ENCODE measurements at regions not wholly inside any gene's neighbourhood (a gene's known extent, or its start where the extent isn't known, plus 50 kb on each side); places are given as distances from the start of the nearest gene placed in this dataset.
"Not testable (repeated sequence)": the region's sequence is repeated elsewhere in the genome, so short reads cannot be mapped to it uniquely, and the experiment has no call there.

- no peak for DNase-seq
Observed at GRCh38 chr6:140397106-140397505, 1022.7 kb upstream of the CITED2 start.

- DNase-seq, result no peak
Observed at GRCh38 chr6:140393665-140394540, 1019.5 kb upstream of the CITED2 start.

DNA sequence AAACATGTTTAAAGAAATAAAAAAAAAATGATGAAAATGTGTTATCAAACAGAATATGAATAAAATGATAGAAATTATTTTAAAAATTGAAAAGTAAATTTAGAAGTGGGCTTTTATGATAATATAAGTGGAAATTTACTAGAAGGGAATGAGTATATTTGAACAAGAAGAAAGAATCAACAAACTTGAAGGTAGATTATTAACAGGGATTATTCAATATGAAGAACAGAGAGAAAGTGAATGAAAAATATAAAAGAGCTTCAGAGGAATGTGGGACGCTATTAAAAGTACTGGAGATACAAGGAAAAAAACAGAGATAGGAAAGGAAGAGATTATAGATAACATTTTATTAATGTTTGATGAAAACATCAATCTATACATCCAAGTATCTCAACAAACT is 1014.4 kb upstream of the CITED2 start:
- no peak for DNase-seq

- no peak for DNase-seq
Observed at GRCh38 chr6:140388192-140388802, 1013.8 kb upstream of the CITED2 start.

GRCh38 chr6:140385679-140386078 is 1011.2 kb upstream of the CITED2 start:
- DNase-seq, result no peak

DNA sequence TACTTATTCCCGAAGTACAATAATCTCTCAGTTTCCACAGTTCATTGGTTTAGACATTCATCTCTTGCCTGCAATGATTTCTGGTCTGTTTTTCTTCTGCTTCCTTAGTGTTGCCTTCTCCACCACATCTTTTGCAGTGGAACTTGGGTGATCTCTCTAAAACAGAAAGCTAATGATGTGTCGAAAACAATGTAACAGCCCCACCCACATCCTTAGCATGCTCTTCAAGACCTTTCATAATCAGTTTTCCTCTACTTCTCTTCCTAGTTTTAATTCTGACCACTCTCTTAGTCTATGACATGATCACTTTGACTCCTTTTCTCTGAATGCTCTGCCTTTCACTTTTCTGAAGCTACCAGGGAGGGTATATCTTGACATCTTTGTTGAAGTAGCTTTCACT is 1007.9 kb upstream of the CITED2 start:
- no peak for DNase-seq

GRCh38 chr6:140380427-140381218 is 1006.2 kb upstream of the CITED2 start:
- DNase-seq, result no peak

DNA sequence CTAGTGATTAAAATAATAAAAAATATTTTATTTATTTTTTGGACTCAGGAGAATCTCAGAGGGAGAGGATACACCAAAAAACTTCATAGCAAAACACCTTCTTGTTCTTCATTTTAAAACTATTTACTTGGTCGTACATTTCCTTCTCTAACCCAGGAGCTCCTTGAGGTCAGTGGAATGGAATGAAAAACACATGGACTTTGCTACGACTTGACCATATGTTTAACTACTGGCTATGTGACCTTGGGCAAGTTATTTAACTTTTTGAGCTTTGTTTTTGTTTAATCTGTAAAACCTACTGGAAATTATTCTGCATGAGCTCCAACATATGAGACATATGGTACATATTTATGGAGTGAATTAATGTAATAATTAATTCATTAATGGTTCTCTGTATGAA is 1005.5 kb upstream of the CITED2 start:
- DNase-seq, result no peak

DNA sequence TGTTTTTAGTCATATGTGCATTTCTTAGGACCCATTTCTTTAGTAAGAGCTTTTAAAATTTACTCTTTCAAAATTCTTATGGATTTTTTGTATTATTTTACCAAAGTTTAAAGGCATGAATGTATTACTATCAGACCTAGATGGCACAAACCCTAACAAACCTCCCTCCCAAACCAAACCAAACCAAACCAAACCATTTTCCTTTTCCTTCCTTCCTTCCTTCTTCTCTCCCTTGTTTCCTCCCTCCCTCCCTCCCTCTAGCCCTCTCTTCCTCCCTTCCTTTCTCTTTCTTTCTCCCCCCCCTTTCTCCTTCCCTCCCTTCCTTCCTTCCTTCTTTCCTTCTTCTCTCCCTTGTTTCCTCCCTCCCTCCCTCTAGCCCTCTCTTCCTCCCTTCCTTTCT is 1001.8 kb upstream of the CITED2 start:
- DNase-seq, result no peak

- not testable (repeated sequence) for DNase-seq
Observed at GRCh38 chr6:140373728-140374127, 999.3 kb upstream of the CITED2 start.

DNA sequence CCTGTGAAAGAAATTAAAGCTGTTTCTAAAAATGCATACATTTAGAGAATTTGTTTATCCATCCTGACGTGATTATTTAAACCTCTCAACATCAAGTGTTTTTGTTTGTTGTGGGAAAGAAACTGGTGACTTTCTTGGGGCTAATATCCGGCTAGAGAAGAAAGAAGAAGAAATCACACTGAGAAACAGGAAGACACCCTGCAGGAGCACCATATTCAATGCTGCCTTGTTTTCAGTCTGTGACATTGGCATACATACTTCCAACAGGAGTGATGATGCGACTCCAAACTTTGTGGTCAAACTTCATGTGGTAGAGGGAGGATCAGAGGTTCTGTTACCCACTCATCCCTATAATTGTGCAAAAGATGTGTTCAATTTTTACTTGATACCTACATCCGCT is 997.6 kb upstream of the CITED2 start:
- DNase-seq, result no peak

DNA sequence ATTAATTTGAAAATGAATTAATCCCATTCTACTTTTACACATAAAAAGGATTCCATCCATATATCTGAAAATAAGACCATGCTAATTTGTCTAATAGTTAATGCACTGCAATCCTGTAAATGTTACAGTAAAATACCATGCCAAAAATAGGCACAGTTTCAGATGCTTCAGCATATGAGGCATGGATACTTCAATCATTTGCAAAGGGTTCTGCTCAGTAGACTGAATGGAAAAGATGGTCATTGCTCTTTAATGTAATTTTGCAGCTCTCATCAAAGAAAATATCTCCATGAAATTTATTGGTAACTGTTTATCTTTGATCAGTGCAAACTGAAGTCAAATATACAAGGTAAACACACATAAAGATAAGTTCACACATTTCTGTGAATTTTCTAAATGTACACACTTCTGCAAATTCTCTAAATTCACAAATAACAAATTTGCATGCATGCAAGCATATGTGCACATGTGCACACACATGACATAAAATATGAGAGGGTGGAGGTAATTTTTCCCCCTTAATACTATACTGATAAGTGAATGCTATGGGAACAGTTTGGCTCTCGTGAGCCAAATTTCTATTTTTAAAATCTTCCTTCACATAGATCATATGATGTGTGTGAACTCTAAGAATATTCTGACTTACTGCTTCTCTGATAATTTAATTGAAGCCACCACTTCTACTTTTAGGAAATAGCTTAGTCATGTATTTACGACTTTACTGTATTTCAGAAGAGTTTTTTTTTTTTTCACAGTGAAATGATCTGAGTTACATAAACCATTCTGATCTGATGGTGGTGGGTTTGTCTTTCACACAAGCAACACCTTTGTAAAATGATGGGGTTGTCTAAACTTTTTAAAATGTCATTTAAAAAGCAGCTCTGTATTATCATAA is 996.8 kb upstream of the CITED2 start:
- no peak for DNase-seq

GRCh38 chr6:140370441-140370840 is 996.0 kb upstream of the CITED2 start:
- no peak for DNase-seq

- DNase-seq, result no peak
Observed at GRCh38 chr6:140366991-140367390, 992.5 kb upstream of the CITED2 start.

DNA sequence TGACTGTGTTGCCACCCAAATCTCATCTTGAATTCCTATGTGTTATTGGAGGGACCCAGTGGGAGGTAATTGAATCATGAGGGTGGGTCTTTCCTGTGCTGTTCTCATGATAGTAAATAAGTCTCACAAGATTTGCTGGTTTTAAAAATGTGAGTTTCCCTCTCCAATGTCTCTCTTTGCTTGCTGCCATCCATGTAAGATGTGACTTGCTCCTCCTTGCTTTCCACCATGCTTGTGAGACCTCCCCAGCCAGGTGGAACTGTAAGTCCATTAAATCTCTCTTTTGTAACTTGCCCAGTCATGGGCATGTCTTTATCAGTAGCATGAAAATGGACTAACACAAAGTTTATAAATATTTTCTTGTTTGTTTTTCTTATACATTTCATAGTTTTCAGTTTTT is 990.5 kb upstream of the CITED2 start:
- no peak for DNase-seq

DNA sequence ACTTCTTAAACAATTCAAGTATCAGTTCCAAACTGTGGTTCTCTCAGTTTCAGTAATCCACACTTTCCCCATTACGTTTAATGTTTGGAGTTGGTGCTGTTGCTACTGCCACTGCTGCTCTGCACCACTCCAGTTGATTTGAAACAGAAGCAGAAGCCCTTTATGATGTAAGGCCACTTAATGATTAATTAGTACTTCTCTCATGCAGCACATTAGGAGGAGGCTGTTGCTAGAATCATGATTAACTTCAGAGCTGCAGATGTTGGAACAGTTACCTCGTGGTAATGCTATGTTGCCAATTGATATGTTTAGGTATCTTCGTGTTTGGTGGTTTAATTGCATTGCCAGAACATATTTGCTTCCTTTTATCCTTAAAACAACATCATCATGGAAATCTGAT is 986.2 kb upstream of the CITED2 start:
- DNase-seq, result no peak

GRCh38 chr6:140355476-140355875 is 981.0 kb upstream of the CITED2 start:
- no peak for DNase-seq

- DNase-seq, result no peak
Observed at GRCh38 chr6:140354296-140354695, 979.8 kb upstream of the CITED2 start.

DNA sequence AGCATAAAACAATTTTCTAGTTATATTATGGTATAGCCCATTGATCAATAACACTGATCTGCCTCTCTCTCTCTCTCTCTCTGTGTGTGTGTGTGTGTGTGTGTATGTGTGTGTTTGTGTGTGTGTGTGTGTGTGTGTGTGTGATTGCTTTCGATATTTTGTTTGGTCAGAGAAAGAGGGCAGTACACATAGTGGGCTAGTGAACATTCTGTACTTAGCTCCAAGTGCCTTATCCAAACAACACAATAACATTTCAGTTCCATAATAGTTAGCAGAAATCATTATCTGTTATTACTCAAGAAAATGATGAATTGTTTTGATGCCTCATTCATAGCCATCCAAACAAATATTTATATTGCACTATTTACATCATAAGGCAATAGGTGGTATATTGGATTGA is 979.1 kb upstream of the CITED2 start:
- DNase-seq, result no peak

GRCh38 chr6:140346428-140346827 is 972.0 kb upstream of the CITED2 start:
- no peak for DNase-seq

GRCh38 chr6:140345935-140346334 is 971.5 kb upstream of the CITED2 start:
- DNase-seq, result no peak

DNA sequence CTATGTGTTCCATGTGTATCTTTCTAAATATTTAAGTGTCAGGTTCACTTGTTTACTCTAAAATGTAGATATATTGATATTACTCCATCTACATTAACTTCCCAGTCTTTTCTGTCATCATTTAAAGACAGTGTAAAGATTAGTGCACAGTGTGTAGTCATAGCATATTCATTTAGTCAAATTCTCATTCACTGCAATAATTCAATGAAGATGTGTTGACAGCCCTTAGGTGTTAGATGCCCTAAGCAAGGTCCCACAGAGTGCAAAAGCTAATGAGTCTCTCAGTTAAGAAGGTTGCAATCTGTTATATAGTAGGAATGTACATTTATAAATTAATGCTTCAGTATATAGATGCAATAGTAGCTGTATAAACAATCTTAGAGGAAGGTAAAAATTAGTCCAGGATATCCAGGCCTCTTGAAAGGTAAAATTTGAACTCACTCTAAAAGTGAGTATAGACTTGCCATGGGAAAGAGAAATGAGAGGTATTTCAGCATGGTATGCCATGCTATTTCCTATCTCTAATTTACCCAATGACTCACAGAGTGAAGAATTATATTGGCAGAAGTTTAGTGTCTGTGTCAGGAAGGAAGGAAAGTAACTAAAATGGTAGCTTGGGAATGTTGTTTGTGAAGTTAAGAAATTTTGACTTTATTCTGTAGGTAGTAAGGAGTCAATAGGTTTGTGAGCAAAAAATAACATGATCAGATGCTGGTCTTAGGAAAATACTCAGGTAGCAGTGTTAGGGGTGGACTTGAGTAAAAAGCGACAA is 969.9 kb upstream of the CITED2 start:
- DNase-seq, result no peak
